ENCODE measurements at regions not wholly inside any gene's neighbourhood (a gene's known extent, or its start where the extent isn't known, plus 50 kb on each side); places are given as distances from the start of the nearest gene placed in this dataset.

- no peaks in the 10 kb centered on the region for H3K9me3 ChIP-seq
- H3K4me1 ChIP-seq (ENCODE audit: control insufficient read depth in 1 of 2, low read depth in 2 of 2), result no peaks in the 10 kb centered on the region
- ATAC-seq (ENCODE audit: insufficient number of reproducible peaks, low FRiP score, low read depth), result no peak
- no peaks in the 10 kb centered on the region for H3K27me3 ChIP-seq (replicated peaks; ENCODE audit: insufficient read depth)
- no peak for TF ChIP-seq CTCF (IDR thresholded peaks at IDR 0.05)
- no peak overlapping the region for H3K27ac ChIP-seq
- no peaks in the 10 kb centered on the region for H3K36me3 ChIP-seq
- no peak overlapping the region for H3K4me3 ChIP-seq
- DNase-seq (ENCODE audit: low spot score), result no peak
Observed at GRCh38 chr4:100841911-100842310, 324.1 kb upstream of the EMCN start.

DNA sequence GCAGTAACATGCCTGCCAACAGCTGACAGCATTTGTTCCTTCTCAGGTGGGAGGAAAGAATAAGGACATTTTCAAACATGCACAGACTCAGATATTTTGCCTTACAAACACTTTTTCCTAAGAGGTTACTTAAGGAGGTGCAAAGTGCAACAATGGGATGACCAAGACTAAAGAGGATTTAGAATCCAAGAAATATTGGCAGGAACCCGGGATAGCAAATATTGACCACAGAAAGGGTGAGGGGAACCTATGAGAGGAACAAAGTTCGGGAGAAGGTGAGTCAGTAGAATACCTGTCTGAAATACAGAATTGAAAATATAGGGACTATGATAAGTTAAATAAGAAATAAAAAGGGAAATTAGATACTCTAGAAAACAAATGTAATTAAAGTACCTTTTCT, 321.9 kb upstream of the EMCN start:
- H3K9me3 ChIP-seq, result no peaks in the 10 kb centered on the region
- no peaks in the 10 kb centered on the region for H3K4me1 ChIP-seq (ENCODE audit: control insufficient read depth in 1 of 2, low read depth in 2 of 2)
- H3K27ac ChIP-seq, result no peak overlapping the region
- no peak for DNase-seq (ENCODE audit: low spot score)
- no peak for ATAC-seq (ENCODE audit: insufficient number of reproducible peaks, low FRiP score, low read depth)
- no peak overlapping the region for H3K4me3 ChIP-seq
- TF ChIP-seq CTCF (IDR thresholded peaks at IDR 0.05), result no peak
- no peaks in the 10 kb centered on the region for H3K27me3 ChIP-seq (replicated peaks; ENCODE audit: insufficient read depth)
- no peaks in the 10 kb centered on the region for H3K36me3 ChIP-seq

DNA sequence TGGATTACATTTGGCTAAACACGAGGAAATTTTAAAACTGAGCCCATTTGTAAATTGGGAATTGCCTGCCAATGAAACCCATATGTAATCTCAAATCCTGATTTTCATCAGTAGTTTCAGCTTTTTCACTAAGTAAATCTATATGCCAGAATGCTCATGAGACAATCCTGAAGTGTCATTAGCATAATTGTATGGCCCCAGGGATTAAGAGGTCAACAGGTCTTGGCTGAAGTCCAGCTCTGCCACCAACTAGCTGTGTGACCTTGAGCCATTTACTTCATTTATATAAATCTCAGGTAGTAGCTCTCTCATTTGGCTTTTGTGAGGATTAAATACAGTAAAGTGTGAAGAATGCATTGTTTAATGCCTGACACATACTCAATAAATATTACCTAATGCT, 320.5 kb upstream of the EMCN start:
- DNase-seq (ENCODE audit: low spot score) (no peak), ATAC-seq (ENCODE audit: insufficient number of reproducible peaks, low FRiP score, low read depth) (no peak)
- H3K36me3 ChIP-seq, result no peaks in the 10 kb centered on the region
- no peaks in the 10 kb centered on the region for H3K27me3 ChIP-seq (replicated peaks; ENCODE audit: insufficient read depth)
- no peaks in the 10 kb centered on the region for H3K4me1 ChIP-seq (ENCODE audit: control insufficient read depth in 1 of 2, low read depth in 2 of 2)
- no peak overlapping the region for H3K4me3 ChIP-seq
- H3K27ac ChIP-seq, result no peak overlapping the region
- TF ChIP-seq CTCF (IDR thresholded peaks at IDR 0.05), result no peak
- H3K9me3 ChIP-seq, result no peaks in the 10 kb centered on the region

DNA sequence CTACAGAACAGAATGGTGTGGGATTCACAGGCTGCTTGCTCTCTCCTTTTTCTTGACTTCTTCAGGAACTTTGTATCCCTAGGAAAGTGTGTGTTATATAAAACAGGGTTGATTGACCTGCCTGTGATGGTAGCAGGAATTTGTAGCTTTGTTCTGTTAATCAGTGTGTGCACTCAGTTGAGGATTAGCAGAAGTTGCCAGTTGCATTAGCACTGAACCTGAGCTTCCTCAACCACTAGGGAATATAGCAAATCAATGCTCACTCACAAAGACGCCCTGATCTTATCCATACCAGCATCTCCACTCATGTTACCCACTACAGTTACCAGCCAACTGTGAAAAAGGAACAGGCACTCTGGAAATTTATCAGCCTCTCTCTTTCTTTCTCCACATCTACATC, 319.1 kb upstream of the EMCN start:
- no peak overlapping the region for H3K27ac ChIP-seq
- ATAC-seq (ENCODE audit: insufficient number of reproducible peaks, low FRiP score, low read depth) (no peak), DNase-seq (ENCODE audit: low spot score) (no peak)
- H3K4me3 ChIP-seq, result no peak overlapping the region
- H3K4me1 ChIP-seq (ENCODE audit: control insufficient read depth in 1 of 2, low read depth in 2 of 2), result no peaks in the 10 kb centered on the region
- no peaks in the 10 kb centered on the region for H3K9me3 ChIP-seq
- H3K27me3 ChIP-seq (replicated peaks; ENCODE audit: insufficient read depth), result no peaks in the 10 kb centered on the region
- no peak for TF ChIP-seq CTCF (IDR thresholded peaks at IDR 0.05)
- no peaks in the 10 kb centered on the region for H3K36me3 ChIP-seq

DNA sequence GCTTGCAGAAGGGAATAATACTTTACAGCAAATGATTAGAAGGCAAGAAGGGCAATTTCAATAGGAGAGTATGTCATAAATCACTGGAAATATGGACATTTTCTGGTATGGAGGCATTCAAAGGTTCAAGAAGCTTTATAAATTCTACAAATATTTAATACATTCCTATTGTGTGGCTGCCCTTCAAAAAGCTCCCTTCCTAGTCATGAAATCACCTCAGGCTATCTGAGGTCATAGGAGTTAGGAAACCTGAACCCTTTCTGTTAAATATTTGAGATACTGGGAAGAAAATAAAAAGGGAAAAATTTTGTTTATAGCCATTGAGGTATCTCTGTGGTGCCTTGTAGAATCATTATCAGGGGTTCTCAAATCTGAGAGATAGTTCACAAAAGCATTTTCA, 316.8 kb upstream of the EMCN start:
- DNase-seq (ENCODE audit: low spot score) (no peak), ATAC-seq (ENCODE audit: insufficient number of reproducible peaks, low FRiP score, low read depth) (no peak)
- Histone ChIP-seq H3K27me3 (replicated peaks; ENCODE audit: insufficient read depth) (no peaks in the 10 kb centered on the region), H3K9me3 (no peaks in the 10 kb centered on the region), H3K4me1 (ENCODE audit: control insufficient read depth in 1 of 2, low read depth in 2 of 2) (peaks cover 4 to 8% of the 10 kb centered on the region in 2 donors), H3K27ac (no peak overlapping the region), H3K36me3 (no peaks in the 10 kb centered on the region), H3K4me3 (no peak overlapping the region)
- no peak for TF ChIP-seq CTCF (IDR thresholded peaks at IDR 0.05)

Data from thoracic aorta (tissue), 2 donors.